Stimulated activated CD8-positive, alpha-beta memory T cell treated with anti-CD3 and anti-CD28 coated beads, Interleukin-15, amount 100 ng/mL, for 1 hour (primary cell): ENCODE measurements at regions not wholly inside any gene's neighbourhood (a gene's known extent, or its start where the extent isn't known, plus 50 kb on each side); places are given as distances from the start of the nearest gene placed in this dataset.

Experiments used
- DNase-seq: peaks from one replicate; pipeline ENCODE4 v3.0.0-alpha.2; 2020; ENCODE audit warnings: low read depth

DNA sequence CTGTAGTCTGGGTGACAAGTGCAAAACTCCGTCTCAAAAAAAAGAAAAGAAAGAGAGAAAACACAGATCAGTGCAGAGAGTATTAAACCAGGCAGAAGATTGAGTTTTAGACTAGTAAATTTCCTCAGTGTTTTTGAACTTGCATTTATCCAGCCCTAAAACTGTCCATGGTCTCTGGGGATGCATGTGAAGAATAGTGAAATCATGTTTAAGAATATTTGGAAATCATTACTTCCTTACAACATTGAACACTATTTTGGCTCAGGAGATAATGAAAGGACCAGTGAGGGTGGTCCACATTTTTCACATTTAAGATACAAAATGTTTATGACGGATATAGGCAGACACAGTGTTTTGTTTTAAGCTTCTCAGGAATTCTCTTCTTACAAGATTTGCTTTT, 195.8 kb upstream of the RASGEF1B start:
- no peak for DNase-seq

DNA sequence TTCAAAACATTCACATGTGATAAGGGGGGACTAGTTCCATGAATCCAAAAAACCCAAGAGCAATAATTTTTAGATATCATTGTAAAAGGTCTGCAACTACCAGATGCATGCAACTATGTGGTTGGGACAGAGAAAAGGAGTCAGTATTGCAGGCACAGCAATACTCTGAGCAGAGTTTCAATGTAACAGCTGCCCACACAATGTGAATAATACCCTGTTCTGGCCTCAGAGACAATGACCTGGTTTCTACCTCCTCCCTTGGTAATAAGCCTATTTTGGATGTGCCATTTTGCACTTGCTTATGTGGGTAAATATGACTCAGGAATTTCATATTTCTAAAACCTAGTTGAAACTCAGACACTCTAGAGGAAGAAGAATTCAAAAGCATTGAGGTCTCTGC, 194.8 kb upstream of the RASGEF1B start:
- no peak for DNase-seq

- DNase-seq = no peak
These were observed 193.9 kb upstream of the RASGEF1B start for GRCh38 chr4:81665649-81666048.

DNA sequence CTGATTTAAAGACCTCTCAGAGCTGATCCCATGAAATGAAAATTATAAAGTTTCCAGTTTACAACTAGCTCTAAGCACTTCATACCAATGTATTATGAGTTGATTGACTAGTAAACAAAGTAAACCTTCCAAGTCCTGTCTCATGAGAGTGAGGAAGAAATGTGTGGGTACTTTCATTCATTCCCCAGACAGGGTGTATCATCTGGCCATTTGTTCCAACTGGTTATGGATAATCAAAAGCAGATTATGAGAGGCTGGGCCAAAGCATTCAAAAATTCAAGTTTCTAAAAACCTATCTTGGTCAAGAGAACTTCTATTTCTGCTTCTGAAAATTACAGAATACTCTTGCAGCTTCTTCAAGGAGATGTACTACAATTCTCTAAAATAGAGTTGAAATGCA, 193.3 kb upstream of the RASGEF1B start:
- DNase-seq = no peak

- no peak for DNase-seq
These were observed 192.4 kb upstream of the RASGEF1B start for GRCh38 chr4:81664079-81664478.

DNA sequence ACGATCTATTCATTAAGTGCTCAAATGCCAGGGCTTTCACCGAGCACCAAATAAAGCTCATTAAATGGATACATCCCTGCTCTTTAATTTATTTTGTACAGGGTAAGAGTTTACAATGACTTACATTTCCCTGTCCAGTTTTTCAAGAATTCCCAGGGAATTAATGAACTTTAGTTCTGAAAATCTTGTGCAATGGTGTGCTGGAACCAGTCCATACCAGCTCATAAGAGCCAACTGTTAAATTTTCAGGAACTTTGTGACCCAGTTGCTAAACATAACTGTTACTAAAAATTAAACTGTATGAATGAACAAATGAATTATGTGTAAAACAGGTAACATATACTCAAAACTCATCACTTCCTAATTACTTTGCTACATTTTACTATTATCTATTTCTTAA, 191.7 kb upstream of the RASGEF1B start:
- DNase-seq = no peak

- no peak for DNase-seq
These were observed 187.3 kb upstream of the RASGEF1B start for GRCh38 chr4:81659051-81659450.

GRCh38 chr4:81652069-81652478, 180.4 kb upstream of the RASGEF1B start:
- no peak for DNase-seq

GRCh38 chr4:81651243-81651899, 179.7 kb upstream of the RASGEF1B start:
- DNase-seq = no peak

DNA sequence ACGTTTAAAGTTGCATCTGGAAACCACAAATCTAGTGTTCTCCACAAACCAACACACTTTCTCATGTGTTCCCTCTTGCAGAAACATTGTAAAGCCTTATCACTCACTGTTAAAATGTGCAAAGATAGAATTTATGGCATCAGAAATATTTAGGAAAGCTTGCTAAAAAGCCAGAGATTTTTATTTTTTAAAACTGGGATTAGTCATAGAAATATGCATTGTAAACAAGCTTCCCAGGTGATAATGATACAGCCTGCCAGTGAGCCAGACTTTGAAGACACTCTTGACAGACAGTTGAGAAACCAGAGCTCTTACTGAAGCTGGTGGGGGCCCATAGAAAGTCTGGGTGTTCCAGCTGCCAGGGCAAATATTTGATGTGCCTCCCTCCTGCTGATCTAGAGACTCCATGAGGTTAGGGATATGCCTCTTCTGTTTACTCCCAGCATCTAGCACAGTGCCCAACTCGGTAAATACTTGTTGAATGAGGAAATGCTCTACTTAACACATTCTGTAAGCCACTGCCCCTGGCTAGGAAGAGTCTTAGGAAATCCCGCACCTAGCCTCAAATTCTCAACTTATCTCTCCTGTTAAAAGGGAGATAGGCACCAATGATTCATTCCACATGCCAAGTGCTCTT, 179.0 kb upstream of the RASGEF1B start:
- DNase-seq = no peak

DNA sequence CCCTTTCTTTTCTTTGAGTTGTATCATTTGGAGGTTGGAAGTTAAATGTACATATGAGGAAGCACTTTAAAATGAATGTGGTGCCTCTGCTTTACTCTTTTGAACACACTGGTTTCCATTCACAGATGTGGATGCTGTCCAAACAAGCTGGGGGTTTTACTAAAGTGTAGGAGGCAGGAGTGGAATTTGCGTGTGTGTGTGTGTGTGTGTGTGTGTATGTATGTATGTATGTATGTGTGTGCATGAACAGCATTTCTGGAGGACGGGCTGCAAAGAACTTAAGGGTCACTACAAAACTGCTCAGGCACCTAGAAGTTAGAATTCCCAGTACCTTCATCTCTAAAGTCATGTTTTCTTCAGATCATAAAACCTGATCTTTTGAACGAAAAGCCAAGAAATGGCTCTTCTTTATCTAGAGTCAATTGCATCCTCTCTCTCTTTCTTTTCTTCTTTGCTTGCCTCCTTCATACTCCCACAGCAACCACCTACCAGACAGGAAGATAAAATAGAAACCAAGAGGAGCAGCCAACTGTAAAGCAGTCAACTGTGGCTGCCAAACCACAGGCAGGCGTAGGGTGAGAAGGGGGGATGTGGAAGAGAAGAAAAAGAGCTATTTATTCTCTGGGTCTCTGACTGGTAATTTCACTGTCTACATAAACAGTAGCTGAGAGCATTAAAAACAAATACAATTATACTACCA, 177.0 kb upstream of the RASGEF1B start:
- no peak for DNase-seq

GRCh38 chr4:81647388-81647787, 175.7 kb upstream of the RASGEF1B start:
- DNase-seq = no peak

DNA sequence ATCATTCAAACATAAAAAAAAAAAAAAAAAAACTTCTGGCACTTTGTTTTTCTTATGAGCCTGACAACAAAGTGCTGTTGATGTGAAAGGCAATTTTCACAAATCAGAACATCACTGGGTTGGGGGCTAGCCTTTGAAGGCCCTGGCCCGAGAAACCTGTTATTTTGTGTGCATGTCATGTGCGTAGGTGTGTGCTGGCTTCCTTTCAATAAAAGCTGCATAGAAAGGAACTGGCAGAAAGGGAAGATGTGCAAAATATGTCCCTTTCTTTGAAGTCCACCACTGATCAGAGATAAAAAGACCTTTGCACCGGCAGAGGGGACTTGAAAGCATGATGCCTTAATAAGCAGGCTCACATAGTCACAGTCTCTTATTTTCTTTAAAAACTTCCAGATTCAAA, 170.8 kb upstream of the RASGEF1B start:
- DNase-seq = no peak

DNA sequence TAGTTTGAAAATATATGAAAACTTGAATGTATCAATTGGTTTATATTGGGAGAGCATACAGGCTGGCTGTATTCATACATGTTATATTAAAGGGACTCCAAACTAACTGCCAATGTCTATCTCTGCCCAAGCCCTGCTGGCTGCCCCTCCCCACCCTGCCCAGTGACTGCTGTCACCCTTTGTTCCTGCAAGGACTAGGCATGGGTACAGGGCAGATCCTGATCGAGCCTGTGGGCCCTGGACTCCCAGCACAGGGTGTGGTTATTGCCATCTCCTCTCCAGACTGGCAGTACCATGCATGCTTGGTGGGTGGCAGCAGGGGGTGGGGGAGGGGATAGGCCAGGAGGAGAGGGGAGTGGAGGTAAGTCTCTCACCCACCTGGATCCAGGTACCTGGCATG, 167.5 kb upstream of the RASGEF1B start:
- DNase-seq = no peak

GRCh38 chr4:81638698-81639097, 167.0 kb upstream of the RASGEF1B start:
- DNase-seq = no peak

GRCh38 chr4:81635739-81636138, 164.0 kb upstream of the RASGEF1B start:
- DNase-seq = no peak

DNA sequence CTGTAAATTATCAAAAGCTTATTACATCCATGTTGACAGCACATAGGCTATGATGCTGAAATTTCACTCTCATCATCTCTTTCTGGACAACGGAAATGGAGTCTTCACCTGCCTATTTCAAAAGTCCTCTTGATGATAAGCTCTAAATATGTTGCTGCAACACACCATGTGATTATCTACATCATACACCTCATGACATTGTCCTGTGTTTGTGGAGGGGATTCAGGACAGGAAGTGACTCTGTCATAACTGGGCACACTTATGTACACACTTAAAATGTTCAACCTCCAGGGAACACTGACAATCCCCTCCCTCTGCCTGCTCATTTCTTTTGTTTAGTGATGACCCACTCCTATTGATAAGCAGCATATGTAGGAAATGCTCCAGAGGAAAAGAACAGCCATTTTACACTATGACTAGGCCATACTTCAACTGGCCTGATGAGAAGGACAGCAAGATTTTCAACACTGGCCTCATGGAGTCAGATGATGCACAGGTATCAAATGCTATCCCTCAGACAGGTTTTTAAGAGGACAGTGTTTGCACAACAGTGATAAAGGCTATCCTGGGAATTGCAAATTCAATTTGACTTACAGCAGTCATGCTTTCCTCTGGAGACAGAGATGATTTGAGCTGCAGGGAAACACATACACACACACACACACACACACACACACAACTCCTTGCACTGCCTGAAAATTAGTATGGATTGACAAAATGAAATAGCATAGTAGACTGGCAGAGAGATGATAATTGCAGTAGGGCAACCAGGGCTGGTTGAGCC, 163.3 kb upstream of the RASGEF1B start:
- no peak for DNase-seq

- no peak for DNase-seq
These were observed 162.5 kb upstream of the RASGEF1B start for GRCh38 chr4:81634165-81634564.

DNA sequence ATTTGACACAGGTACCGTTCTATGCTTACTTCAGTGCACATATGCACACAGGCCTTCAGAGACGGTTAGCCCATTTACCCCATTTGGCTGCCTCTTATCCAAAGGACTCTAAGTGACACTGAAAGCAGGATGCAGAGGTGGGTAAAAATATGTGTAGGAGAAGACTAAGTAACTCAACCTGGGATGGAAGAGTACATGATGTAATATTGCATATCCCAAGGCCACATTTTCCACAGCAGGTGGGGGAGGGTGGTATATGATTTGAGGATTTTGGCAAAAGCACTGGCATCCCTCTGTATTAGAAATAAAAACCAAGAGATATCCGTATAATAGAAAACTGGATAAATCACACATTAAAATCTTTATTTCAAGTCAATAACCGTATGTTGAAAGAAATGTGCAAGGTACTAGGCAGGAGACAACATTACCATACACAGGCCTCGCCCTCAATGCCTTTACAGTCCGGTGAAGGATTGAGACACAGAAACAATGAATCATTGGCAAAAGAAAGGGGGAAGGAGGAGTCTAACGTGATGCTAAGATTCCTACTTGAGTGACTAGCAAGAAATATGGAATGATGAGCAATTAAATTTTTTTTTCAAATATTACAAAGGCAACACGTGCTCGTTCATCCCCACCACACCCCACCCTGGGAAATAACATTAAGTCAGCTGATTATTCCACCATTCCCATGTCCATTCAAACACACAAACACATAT, 161.0 kb upstream of the RASGEF1B start:
- no peak for DNase-seq

DNA sequence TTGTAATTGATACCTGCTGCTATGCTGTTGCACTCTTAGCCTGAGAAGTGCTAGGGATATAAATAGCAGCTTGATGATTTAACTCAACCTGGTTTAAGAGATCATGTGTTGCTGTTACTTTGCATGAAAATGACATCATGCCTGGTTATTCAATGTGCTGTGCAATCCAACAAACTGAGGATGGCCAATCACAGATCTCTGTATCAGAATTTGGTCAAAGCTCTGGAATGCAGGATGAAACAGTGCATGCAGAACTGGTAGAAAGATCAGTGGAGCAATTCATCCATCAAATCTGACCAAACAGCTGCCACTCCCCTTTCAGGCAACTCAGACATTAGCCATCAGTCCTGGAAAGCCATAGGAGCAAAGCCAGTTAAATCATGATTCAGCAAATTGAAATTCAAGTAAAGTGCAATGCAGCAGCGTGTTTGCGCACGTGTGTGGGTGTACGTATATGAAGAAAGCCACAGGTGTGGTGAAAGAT, 160.3 kb upstream of the RASGEF1B start:
- no peak for DNase-seq

DNA sequence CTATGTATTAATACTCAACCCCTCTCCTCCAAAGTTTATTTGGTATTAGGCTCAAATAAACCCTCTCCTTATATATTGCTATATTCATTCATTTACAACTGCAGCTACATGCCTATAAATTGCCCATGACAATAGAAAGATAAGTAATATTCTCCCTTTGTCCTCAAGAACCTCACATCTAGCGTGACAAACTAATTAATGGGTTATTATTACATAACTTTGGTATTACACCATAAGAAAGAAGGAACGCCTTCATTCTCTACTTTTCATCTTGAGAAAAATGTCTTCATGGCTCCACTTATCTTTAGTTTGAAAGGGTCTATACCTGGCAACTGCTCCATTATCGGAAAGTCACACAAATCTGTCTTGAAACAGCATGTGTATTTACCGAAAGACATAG, 157.7 kb upstream of the RASGEF1B start:
- DNase-seq = no peak

GRCh38 chr4:81628489-81628888, 156.8 kb upstream of the RASGEF1B start:
- DNase-seq = no peak
